Activated CD8-positive, alpha-beta T cell treated with anti-CD3 and anti-CD28 coated beads, Interleukin-2, amount 10 ng/mL, durations not matched to agents 7 days and 5 days (primary cell): ENCODE measurements at regions not wholly inside any gene's neighbourhood (a gene's known extent, or its start where the extent isn't known, plus 50 kb on each side); places are given as distances from the start of the nearest gene placed in this dataset.

Experiments
- ATAC-seq: fragments of 150-1000 bp; cut with Tn5 transposase; one replicate; pipeline ENCODE4 v1.10.0; 2021; ENCODE audit warnings: moderate library complexity
- CTCF ChIA-PET: fragments of 350-600 bp; sonication (Branson Sonifier 250); formaldehyde crosslinking; loops from one replicate; lab custom pipeline; 2021; ENCODE audit warnings: antibody characterized with exemption; lab: Charles Lee
- POLR2A ChIA-PET: fragments of 350-600 bp; sonication (Branson Sonifier 250); formaldehyde crosslinking; loops from one replicate; lab custom pipeline; 2021; ENCODE audit warnings: antibody characterized with exemption; lab: Charles Lee
- DNase-seq: peaks from one replicate; pipeline ENCODE4 v3.0.0-alpha.2; 2020
- H3K27ac Mint-ChIP-seq: one replicate; pipeline ENCODE4 v1.8.0; 2021; ENCODE audit warnings: mild to moderate bottlenecking, mixed read lengths
- H3K27me3 Mint-ChIP-seq: one replicate; pipeline ENCODE4 v1.8.0; 2021; ENCODE audit warnings: low read depth, mixed read lengths
- H3K36me3 Mint-ChIP-seq: one replicate; pipeline ENCODE4 v1.8.0; 2021; ENCODE audit warnings: low read depth, mixed read lengths
- H3K4me1 Mint-ChIP-seq: one replicate; pipeline ENCODE4 v1.8.0; 2021; ENCODE audit warnings: low read depth, mixed read lengths
- H3K4me3 Mint-ChIP-seq: one replicate; pipeline ENCODE4 v1.8.0; 2021; ENCODE audit warnings: mild to moderate bottlenecking, mixed read lengths
- H3K9me3 Mint-ChIP-seq: one replicate; pipeline ENCODE4 v1.8.0; 2022; ENCODE audit warnings: mixed read lengths; ENCODE audit not compliant: insufficient read depth

DNA sequence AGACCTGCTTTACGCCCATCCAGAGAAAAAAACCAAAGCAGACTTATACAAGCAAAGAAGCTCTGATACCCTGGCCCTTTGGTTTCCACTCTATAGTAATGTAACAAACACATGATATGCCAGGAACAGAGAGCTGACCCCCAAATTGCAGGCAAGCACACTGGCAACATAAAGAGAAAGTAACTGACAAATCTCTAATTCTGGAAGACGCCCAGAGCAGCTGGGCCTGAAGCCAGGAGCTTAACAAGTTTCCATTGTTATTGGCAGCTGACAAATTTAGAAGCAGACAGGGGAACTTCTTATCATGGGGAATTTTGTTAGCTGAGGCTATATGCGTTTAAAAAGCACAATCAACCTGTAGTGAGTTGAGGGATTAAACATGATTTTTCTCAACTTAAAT is 158.0 kb downstream of the DLEU7 start:
- no peak overlapping the region for H3K4me3 Mint-ChIP-seq
- peaks cover 9% of the 10 kb centered on the region for H3K27me3 Mint-ChIP-seq
- POLR2A ChIA-PET = interaction anchor here (0.7 kb wide), 1 partner anchor 463 kb away, joined by 3 read pairs; no protein-coding TSS in a partner anchor
- H3K27ac Mint-ChIP-seq = no peak overlapping the region
- H3K9me3 Mint-ChIP-seq = no peaks in the 10 kb centered on the region
- CTCF ChIA-PET = interaction anchor here (0.9 to 1.5 kb wide), 2 partner anchors 28 to 116 kb away, joined by 3 to 4 read pairs; no protein-coding TSS in a partner anchor
- no peaks in the 10 kb centered on the region for H3K36me3 Mint-ChIP-seq
- peaks cover 31% of the 10 kb centered on the region for H3K4me1 Mint-ChIP-seq
- ATAC-seq = no peak
- no peak for DNase-seq

DNA sequence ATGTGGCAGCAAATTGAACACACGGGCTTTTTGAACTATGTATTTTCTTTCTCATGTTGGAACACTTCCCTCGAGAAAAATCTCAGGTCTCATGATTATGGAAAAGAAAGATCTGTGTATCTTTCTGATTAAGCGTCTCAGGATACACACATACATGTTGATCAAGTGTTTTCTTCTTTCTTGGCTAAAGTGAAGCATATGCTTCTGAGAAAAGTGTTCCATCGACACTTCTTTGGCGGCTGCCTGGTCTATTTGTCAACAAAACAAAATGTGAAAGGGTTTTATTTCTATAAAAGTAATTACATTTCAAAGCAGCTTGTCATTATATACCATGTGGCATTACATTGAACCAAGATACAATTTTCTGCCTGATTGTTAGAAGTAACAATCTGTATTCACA is 157.5 kb downstream of the DLEU7 start:
- Mint-ChIP-seq H3K27ac (no peak overlapping the region), H3K27me3 (peaks cover 9% of the 10 kb centered on the region), H3K4me3 (no peak overlapping the region), H3K36me3 (no peaks in the 10 kb centered on the region), H3K9me3 (no peaks in the 10 kb centered on the region), H3K4me1 (peaks cover 31% of the 10 kb centered on the region)
- ChIA-PET CTCF (interaction anchor here (0.8 to 1.5 kb wide), 5 partner anchors 27 to 226 kb away, joined by 3 to 4 read pairs (median 4); no protein-coding TSS in a partner anchor), POLR2A (no interaction called here)
- DNase-seq (no peak), ATAC-seq (no peak)

DNA sequence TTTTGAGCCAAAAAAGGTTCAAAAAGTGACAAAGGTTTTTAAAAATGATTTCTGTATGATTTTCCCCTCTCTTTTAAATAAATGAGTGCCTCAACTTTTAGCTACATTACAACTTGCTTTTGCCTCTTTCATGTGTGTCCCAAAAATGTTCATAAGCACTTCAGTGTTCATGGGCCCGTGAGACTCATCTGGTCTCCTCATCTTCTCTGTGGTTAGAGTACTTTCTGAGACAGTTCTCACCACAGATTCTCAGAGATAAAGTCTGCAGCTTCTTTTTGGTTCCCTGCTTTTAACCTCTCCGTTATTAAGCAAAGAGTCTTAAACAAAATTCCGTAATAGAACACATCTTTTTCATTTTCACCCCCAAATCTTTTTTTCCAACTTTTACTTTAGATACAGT is 156.9 kb downstream of the DLEU7 start:
- Mint-ChIP-seq H3K4me3 (no peak overlapping the region), H3K4me1 (peaks cover 31% of the 10 kb centered on the region), H3K9me3 (no peaks in the 10 kb centered on the region), H3K27me3 (peaks cover 9% of the 10 kb centered on the region), H3K36me3 (no peaks in the 10 kb centered on the region), H3K27ac (no peak overlapping the region)
- DNase-seq = peak; percentile 40
- peak; percentile 82 for ATAC-seq
- POLR2A ChIA-PET = no interaction called here
- CTCF ChIA-PET = interaction anchor here (0.8 to 1.5 kb wide), 4 partner anchors 89 to 226 kb away, joined by 3 to 4 read pairs (median 4); no protein-coding TSS in a partner anchor

DNA sequence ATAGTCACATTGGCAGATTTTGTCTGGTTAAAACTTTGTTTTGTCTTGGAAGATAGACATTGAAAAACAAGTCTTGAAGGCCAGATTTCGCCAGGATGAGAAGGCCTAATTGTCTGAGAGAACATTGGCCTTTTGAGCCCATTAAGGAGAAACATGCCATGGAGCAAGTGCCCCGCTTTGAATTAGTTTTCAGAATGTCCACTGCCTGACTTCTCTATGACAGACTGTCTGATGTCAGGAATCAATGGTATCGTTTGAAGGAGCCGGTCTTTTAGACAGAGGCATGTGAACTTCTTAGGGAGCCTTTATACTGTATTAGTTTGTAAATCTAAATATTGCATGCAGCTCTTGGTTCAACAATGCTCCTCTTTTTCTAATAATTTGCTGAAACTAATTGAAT is 155.9 kb downstream of the DLEU7 start:
- DNase-seq (no peak), ATAC-seq (no peak)
- Mint-ChIP-seq H3K27ac (no peak overlapping the region), H3K9me3 (no peaks in the 10 kb centered on the region), H3K4me1 (peaks cover 31% of the 10 kb centered on the region), H3K4me3 (no peak overlapping the region), H3K27me3 (peaks cover 6% of the 10 kb centered on the region), H3K36me3 (no peaks in the 10 kb centered on the region)
- CTCF ChIA-PET = interaction anchor here (1.0 kb wide), 1 partner anchor 11 kb away, joined by 5 read pairs; no protein-coding TSS in a partner anchor
- POLR2A ChIA-PET = no interaction called here

DNA sequence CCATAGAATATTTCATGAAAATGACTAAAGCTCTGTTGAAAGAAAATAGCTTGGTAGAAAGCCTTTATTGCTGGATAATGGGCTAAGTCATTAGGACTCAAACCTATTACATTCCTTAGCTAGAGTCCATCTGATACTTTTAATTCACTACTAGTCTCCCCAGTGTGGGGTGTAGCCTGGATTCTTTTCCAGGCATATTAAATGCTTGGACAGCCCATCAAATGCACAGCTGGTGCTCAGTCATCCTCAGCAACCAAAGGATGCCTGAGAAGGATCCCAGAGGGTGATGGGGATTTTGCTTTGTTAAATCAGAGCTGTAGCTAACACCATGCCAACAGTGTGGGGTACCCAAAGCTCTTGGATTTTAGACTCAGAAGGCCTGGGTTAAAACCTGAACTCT is 153.5 kb downstream of the DLEU7 start:
- ATAC-seq (no peak), DNase-seq (no peak)
- Mint-ChIP-seq H3K4me3 (no peak overlapping the region), H3K27me3 (no peaks in the 10 kb centered on the region), H3K36me3 (no peaks in the 10 kb centered on the region), H3K9me3 (no peaks in the 10 kb centered on the region), H3K4me1 (peaks cover 18% of the 10 kb centered on the region), H3K27ac (no peak overlapping the region)
- POLR2A ChIA-PET = no interaction called here
- CTCF ChIA-PET = interaction anchor here (0.8 to 1.4 kb wide), 3 partner anchors 12 to 222 kb away, joined by 3 read pairs; no protein-coding TSS in a partner anchor

DNA sequence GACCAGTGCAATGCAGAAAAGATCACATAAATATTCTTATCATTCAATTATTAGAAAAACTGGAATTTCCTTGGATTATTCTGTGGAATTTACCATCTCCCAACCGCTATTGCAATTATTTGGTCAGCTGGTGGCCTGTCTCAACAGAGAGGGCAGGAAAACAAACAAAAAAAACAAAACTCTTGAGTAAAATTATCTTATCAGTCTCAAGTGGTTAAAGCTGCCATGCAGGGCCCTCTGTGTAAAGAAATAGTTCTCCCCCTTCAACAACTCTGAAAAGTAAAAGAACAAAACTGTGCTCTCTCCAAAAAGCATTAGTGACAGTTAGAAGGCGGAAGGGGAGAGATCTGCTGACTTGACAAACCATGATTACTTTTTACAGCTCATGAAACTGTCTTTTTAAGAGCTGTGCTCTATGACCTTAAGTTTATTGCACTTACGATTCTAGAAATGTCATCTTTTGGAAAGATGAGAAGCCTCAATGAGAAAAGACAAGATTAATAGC is 152.3 kb downstream of the DLEU7 start:
- peaks cover 10% of the 10 kb centered on the region for H3K4me1 Mint-ChIP-seq
- no peaks in the 10 kb centered on the region for H3K9me3 Mint-ChIP-seq
- no peaks in the 10 kb centered on the region for H3K36me3 Mint-ChIP-seq
- no peak overlapping the region for H3K27ac Mint-ChIP-seq
- ATAC-seq = no peak
- POLR2A ChIA-PET = no interaction called here
- no peak for DNase-seq
- no peaks in the 10 kb centered on the region for H3K27me3 Mint-ChIP-seq
- CTCF ChIA-PET = interaction anchor here (1.4 kb wide), 2 partner anchors 22 to 221 kb away, joined by 3 to 5 read pairs; no protein-coding TSS in a partner anchor
- H3K4me3 Mint-ChIP-seq = no peak overlapping the region

DNA sequence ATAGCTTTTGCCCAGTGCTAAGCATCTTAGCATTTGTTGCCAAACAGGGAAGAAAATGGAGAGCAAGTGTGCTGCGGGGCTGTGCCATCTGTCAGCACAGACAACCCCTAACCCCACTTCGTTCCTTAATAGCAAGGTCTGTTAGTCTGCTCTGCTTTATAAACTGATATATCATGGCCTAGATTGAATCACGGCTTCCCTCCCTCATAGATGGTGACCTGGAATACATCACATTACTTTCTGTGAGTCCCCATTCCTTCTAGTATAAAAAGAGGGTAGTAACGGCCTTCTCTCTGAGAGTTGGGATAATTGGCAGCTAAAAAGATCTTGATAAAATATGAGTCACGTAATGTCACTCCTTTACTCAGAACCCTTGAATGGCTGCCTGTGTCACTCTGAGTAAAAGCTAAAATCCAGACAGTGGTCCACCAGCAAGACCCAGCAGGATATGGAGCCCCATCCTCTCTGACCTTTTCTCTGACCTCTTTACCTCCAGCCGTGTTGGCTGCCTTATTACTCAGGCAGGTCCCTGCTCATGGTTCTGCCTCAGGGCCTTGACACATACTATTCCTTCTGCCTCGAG is 151.7 kb downstream of the DLEU7 start:
- no peaks in the 10 kb centered on the region for H3K9me3 Mint-ChIP-seq
- ChIA-PET CTCF (interaction anchor here (1.4 kb wide), 1 partner anchor 22 kb away, joined by 5 read pairs; no protein-coding TSS in a partner anchor), POLR2A (no interaction called here)
- ATAC-seq (no peak), DNase-seq (no peak)
- peaks cover 4% of the 10 kb centered on the region for H3K4me1 Mint-ChIP-seq
- no peaks in the 10 kb centered on the region for H3K36me3 Mint-ChIP-seq
- peaks cover 3% of the 10 kb centered on the region for H3K27me3 Mint-ChIP-seq
- H3K4me3 Mint-ChIP-seq = no peak overlapping the region
- no peak overlapping the region for H3K27ac Mint-ChIP-seq

DNA sequence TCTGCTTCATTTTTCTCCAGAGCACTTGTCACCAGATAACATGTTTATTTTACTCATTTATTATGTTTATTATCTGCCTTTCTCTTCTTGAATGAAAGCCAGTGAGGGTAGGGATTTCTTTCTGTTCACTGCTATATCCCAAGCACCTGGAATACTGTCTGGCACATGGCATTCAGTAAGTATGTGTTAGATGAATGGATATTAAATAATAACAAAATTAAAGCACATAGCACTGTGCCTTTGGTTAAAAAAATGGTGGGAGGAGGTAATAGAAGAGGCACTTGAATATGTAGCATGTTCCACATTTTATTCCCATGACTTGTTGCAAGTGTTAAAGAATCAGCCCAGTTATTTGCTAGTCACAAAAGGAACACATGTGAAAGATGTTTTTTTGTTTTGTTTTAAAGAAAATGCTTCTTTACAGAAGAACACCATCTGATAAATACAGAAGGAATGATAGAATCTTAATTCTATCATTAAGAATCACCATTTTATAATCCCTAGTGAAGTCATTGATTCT is 151.0 kb downstream of the DLEU7 start:
- peaks cover 7% of the 10 kb centered on the region for H3K27me3 Mint-ChIP-seq
- ChIA-PET POLR2A (no interaction called here), CTCF (no interaction called here)
- DNase-seq = no peak
- no peak for ATAC-seq
- H3K4me3 Mint-ChIP-seq = no peak overlapping the region
- no peaks in the 10 kb centered on the region for H3K9me3 Mint-ChIP-seq
- H3K27ac Mint-ChIP-seq = no peak overlapping the region
- no peaks in the 10 kb centered on the region for H3K4me1 Mint-ChIP-seq
- no peaks in the 10 kb centered on the region for H3K36me3 Mint-ChIP-seq

DNA sequence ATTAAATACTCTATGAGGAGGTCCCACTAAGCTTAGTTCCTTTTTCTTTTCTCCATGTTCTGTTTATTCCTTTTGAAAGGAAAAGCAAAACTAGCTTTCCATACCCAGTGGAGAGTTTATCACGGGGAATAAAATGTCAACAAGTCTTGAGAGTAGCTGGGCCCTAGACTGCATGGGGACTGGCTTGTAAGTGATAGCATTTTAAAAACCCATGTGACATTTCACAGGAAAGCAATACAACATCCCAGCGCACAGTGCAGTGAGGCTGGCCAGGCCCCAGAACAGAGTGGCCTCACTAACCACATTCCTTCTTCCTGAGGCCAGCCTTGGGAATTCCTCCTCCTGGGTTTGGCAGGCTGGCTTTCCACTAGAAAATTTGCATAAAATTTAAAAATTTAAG is 149.8 kb downstream of the DLEU7 start:
- Mint-ChIP-seq H3K27me3 (peaks cover 8% of the 10 kb centered on the region), H3K9me3 (no peaks in the 10 kb centered on the region), H3K4me3 (no peak overlapping the region), H3K36me3 (no peaks in the 10 kb centered on the region), H3K27ac (no peak overlapping the region), H3K4me1 (no peaks in the 10 kb centered on the region)
- ATAC-seq (no peak), DNase-seq (no peak)
- POLR2A ChIA-PET = interaction anchor here (0.7 to 1.0 kb wide), 2 partner anchors 20 to 567 kb away, joined by 3 read pairs; no protein-coding TSS in a partner anchor
- CTCF ChIA-PET = no interaction called here

DNA sequence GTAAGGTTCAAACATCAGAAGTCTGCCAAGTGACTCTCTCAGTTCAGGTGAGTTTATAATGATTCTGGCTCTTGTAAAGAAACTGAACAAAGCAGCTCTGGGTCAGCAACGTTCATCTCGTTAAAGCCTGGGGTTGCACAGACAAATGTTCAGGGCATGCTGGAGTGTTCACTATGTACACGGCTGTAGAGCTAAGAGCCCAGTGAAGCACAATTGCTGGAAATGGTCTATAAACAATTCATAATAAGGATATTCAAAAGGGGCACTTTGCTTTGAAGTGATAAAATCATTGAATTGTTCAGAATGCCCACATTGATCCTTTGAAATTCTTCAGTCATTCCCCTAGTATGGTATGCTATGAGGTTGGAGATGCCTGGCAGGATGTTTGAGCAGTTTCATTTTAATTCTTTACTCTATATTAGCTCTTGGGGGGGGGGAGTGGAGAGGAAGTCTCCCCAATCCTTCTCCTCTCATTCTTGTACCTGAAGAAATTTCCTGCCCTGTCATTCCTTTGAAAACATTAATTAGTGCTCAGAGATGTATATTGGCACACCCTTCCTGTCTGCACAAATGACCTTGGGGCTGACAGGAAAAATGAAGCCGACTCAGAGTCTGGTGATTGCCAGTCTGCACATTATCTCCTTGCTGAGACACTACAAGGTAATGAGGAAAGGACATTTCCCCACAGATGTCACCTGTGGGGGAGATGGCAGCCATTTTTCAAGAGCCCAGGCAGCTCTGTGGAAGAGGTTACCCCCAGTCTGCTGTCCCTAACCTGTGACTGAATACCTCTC is 145.5 kb downstream of the DLEU7 start:
- Mint-ChIP-seq H3K27ac (no peak overlapping the region), H3K36me3 (no peaks in the 10 kb centered on the region), H3K4me1 (no peaks in the 10 kb centered on the region), H3K4me3 (no peak overlapping the region), H3K9me3 (no peaks in the 10 kb centered on the region), H3K27me3 (peaks cover 8% of the 10 kb centered on the region)
- ATAC-seq = no peak
- no peak for DNase-seq
- CTCF ChIA-PET = no interaction called here
- POLR2A ChIA-PET = interaction anchor here (0.6 kb wide), 1 partner anchor 9 kb away, joined by 4 read pairs; no protein-coding TSS in a partner anchor

DNA sequence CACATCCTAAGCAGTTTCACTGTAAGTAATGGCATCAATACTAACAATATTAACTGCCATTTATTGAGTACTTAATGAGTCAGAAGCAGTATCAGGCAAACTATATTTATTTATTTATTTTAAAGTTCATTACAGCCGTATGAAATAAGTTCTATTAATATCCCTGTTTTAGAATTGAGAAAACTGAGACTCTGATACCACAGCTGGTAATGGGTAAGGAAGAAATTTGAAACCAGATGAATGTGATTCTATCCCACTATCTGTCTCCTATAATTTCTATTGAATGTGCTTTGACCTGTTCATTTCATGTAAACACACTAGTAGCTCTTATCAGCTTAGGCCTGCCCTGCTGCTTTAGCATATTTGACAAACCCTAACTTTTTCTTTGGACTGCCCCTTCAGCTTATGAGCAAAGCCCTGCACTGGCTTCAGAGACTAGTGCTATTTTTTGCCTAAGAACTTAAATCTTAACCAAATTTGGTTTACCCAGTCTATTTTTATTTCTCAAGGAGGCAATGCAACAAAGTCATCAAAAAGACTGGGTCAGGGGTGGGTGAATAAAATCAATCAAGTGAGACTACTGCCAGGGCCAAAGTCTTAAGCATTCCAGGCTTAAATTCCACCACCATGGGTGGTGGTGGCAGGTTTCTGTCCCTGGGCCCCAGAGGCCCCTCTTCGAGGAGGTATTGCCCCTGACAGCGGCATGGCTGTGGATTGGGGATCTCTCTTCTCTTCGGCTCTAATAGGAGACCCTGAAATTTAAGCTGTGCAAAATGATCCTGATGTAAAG is 143.4 kb downstream of the DLEU7 start:
- no peak overlapping the region for H3K27ac Mint-ChIP-seq
- no peaks in the 10 kb centered on the region for H3K36me3 Mint-ChIP-seq
- no peak for ATAC-seq
- no peak for DNase-seq
- ChIA-PET CTCF (no interaction called here), POLR2A (no interaction called here)
- no peak overlapping the region for H3K4me3 Mint-ChIP-seq
- H3K9me3 Mint-ChIP-seq = no peaks in the 10 kb centered on the region
- H3K27me3 Mint-ChIP-seq = peaks cover 12% of the 10 kb centered on the region
- no peaks in the 10 kb centered on the region for H3K4me1 Mint-ChIP-seq
